ENCODE measurements at regions not wholly inside any gene's neighbourhood (a gene's known extent, or its start where the extent isn't known, plus 50 kb on each side); places are given as distances from the start of the nearest gene placed in this dataset.

GRCh38 chr13:100808330-100809128 lies 133.9 kb upstream of the TMTC4 start:
- H3K23me2 ChIP-seq (ENCODE audit: insufficient read length, low read depth, low read length, poor library complexity, severe bottlenecking): no peaks in the 10 kb centered on the region
- H3K4me2 ChIP-seq (ENCODE audit: insufficient read depth, insufficient read length, low read length): no peak overlapping the region
- no peak overlapping the region for H4K8ac ChIP-seq (replicated peaks; ENCODE audit: insufficient read length, low read depth, low read length)
- no peak for DNase-seq
- peaks cover 16% of the 10 kb centered on the region in 2 experiments; a peak in 3 of 4 replicates for H3K4me1 Mint-ChIP-seq
- no peaks in the 10 kb centered on the region for H3K4me1 ChIP-seq (ENCODE audit: insufficient read depth, low read length)
- no peaks in the 10 kb centered on the region for H3K79me2 ChIP-seq (ENCODE audit: insufficient read depth, low read length)
- H2BK12ac ChIP-seq (ENCODE audit: insufficient read length, low read depth, low read length): no peak overlapping the region
- H3K27ac Mint-ChIP-seq: no peak overlapping the region
- no CpG with 5 or more reads among the region's 8 CpGs for WGBS (ENCODE audit: extremely low coverage, insufficient read length, low lambda C conversion rate)
- no peaks in the 10 kb centered on the region for H3K27me3 ChIP-seq (ENCODE audit: insufficient read depth, low read length)
- no peak overlapping the region for H3K27ac ChIP-seq (ENCODE audit: insufficient read length, low read depth, low read length)
- no peak overlapping the region for H4K5ac ChIP-seq (ENCODE audit: insufficient read length, low read depth, low read length)
- no peak overlapping the region for H2BK15ac ChIP-seq (ENCODE audit: low read depth, low read length)
- H4K91ac ChIP-seq (ENCODE audit: insufficient read length, low read depth, low read length): no peak overlapping the region
- H3K79me1 ChIP-seq (ENCODE audit: insufficient read depth, low read depth, low read length, poor library complexity, severe bottlenecking): no peaks in the 10 kb centered on the region
- H3K14ac ChIP-seq (ENCODE audit: insufficient read depth, low read length): no peak overlapping the region
- H3T11ph ChIP-seq (ENCODE audit: low read length): no peak overlapping the region
- TF ChIP-seq CTCF (conservative IDR thresholded peaks at IDR 0.05): no peak
- H3K9me3 ChIP-seq (ENCODE audit: control insufficient read depth, low read depth, low read length): no peaks in the 10 kb centered on the region
- H3K23ac ChIP-seq (ENCODE audit: insufficient read length, low read depth, low read length): no peak overlapping the region
- H3K4me3 Mint-ChIP-seq: no peak overlapping the region
- H3K4ac ChIP-seq (ENCODE audit: low read depth, low read length): no peak overlapping the region
- H3K36me3 Mint-ChIP-seq (ENCODE audit: insufficient read depth in 1 of 3, low read depth in 3 of 3): no peaks in the 10 kb centered on the region; a peak in 1 of 7 replicates
- no peak overlapping the region for H3K18ac ChIP-seq (ENCODE audit: insufficient read length, low read depth, low read length)
- no peaks in the 10 kb centered on the region for H3K9me3 Mint-ChIP-seq
- H3K27me3 Mint-ChIP-seq (ENCODE audit: low read depth): no peaks in the 10 kb centered on the region
- H4K20me1 ChIP-seq (ENCODE audit: control insufficient read depth, insufficient read depth, insufficient read length): no peaks in the 10 kb centered on the region
- H3K9ac ChIP-seq (ENCODE audit: extremely low read depth, insufficient read length, low read length): no peak overlapping the region
- no peak overlapping the region for H2BK120ac ChIP-seq (ENCODE audit: low read depth, low read length, poor library complexity, severe bottlenecking)
- H2AK5ac ChIP-seq (ENCODE audit: insufficient read length, low read length): no peak overlapping the region
- H2BK20ac ChIP-seq (ENCODE audit: low read depth, low read length, poor library complexity, severe bottlenecking): no peak overlapping the region
- H2BK5ac ChIP-seq (ENCODE audit: insufficient read length, low read length): no peak overlapping the region
- H2AFZ ChIP-seq (ENCODE audit: low read length): no peak overlapping the region
- no peak overlapping the region for H3K56ac ChIP-seq (ENCODE audit: insufficient read length, low read depth, low read length)

All from H9 (cell line).